NCI-H82 treated with DMSO at 0.1 percent for 48 hours (cell line): ENCODE measurements at regions not wholly inside any gene's neighbourhood (a gene's known extent, or its start where the extent isn't known, plus 50 kb on each side); places are given as distances from the start of the nearest gene placed in this dataset.

ENCODE experiments used
- DNase-seq: peaks from one replicate; lab custom pipeline; 2025; ENCODE audit not compliant: unreplicated experiment; lab: John Stamatoyannopoulos, UW

DNA sequence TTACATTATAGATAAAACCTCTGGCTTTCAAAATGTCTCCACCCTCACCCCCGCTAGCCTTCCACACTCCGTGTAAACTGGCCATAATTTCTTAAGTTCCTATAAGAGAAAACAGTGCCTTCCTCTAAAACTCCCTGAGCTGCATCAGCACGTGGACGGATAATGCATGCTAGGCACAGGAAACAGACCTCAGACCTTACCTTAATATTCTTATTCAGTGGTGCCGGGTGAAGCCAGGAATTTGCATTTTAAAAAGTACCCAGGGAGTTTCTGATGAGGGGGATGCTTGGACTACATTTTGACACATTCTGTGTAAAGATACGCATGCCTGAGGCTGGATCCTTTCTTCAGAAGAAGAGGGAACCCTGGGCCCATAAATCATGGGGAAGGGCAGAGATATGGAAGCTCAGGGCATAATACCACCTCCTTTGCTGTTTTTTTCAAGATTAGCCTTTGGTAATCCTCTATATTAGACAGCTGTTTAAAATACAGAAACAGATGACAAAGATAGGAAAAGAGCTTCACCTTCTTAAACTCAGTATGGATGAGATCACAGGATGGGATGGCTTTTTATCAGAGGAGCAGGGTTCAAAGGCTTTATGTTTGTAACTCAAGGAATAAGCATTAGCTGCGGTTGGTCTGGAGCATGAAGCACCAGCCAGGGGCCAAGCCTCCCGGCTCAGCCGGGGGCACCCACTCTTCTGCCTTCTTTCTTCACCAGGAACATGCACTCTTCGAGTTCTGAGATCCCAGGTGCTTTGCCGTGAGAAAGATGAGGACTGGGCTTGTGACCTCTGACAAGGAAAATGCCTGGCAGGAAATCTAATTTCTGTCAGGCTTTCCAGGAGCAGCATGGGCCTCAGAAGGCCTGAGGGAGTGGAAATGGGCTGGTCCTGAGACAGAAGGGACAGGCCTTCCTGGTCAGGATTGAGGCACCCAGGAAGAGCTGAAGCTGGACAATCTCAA is 218.1 kb upstream of the SOX4 start:
- peak; percentile 93 for DNase-seq

DNA sequence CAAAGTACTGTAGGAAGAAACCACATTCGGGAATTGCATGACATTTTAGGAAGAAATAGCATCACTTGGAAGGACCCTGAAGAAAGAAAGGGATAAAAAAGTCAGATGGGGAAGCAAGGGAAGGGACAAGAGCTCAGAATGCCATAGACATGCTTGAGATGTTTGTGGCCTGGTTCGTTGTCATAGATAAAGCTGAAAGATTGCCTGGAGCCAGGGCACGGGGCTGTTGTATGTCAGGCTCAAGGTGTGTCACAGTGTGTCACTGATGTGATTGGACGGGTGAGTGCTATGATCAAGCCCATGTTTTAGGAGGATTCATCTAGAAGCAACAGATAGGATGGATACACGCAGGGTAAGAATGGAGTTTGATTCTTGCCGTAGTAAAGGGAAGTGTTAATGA is 216.2 kb upstream of the SOX4 start:
- no peak for DNase-seq

DNA sequence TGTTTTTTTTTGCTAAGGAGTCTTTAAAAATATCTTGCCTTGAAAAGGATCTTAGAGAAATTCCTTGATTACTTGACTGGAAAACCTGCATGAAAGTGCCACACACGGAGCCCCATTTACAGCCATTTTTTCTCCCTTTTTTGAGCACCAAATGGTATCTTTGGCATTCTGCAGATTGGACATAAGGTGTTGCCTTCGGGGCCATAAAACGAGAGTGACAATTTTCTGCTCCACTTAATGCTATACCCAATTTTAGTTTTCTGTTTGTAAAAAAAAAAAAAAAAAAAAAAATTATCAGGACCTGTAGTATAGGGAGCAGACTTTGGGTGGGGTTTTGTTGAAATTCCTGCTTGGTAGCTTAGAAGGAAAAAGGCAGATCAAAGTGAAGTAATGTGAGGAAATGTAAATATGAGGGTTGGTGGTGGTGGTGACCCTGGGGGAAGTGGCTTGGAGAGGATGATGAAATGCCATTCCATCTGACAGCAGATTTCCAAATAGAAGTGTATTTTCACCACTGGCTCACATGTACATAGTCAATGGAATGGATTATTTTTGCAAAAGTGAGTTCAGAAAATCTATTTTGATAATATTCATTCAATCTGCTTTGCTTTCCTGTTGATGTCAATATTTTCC is 212.1 kb upstream of the SOX4 start:
- no peak for DNase-seq

DNA sequence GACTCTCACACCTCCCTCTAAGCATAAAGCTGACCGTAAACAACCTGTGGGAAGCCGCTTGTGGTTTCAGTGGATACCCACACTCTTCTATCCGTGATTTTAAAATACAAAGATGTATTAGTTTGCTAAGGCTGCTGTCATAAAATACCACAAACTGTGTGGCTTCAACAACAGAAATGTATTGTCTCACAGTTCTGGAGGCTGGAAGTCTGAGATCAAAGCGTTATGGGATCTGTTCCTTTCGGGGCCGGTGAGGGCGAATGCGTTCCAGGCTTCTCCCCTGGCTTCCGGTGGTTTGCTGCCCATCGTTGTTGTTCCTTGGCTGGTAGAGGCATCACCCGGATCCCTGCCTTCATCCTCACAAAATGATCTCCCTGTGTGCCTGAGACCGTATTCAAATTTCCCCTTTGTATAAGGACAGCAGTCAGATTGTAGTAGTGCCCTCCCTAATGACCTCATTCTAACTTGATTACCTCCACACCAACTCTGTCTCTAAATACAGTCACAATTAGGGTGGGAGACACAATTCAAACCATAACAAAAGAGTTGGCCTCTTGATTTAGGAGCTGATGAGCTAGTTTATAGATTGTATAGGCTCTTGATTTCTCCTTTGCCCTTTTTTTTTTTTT is 210.6 kb upstream of the SOX4 start:
- DNase-seq: peak; percentile 66

DNA sequence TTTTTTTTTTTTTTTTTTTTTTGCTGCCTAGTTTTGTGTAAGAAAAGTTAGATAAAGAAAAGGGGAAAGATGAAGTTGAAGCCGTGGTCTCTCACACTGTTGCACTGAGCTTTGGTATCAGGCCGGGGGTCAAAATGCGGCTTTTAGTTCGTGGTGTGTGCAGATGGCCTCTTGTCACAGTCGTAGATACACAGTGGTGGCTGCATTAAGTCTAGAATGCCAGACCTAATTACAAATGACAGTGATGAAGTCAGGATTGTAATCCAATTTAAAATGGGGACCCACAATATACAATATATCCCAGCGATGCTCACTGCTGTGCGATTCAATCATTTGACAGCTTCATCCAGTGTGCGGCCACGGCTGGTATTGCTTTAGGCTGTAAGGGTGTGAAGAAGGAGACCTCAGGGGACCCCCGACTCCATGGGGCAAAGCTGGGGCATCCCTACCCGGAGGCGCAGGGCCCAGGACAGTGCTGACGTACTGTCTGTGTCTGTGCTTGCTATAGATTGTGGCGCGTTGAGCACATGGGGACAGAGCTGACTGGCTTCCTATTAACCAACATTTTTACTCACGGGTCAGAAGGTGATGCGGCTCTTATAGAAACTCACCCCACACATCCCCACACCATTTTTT is 210.0 kb upstream of the SOX4 start:
- DNase-seq: peak; percentile 90

DNA sequence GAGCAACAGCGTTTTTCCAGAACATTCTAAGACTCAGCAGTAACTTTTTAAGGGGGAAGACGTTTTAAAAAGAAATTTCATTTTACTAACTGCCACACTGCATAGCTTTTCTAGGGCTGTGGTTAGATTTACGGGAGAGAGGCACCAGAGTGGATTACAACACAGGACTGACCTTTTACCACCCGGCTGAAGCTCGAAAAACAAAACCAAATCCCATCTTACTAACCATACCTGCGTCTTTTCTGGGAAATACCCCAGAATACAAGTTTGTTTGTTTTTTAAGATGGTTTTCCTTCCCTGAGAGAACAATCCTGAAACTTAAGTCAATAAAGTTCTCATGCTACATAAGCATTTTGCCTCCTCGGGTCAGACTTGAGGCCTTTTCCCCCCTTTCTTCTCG is 209.3 kb upstream of the SOX4 start:
- peak; percentile 55 for DNase-seq

DNA sequence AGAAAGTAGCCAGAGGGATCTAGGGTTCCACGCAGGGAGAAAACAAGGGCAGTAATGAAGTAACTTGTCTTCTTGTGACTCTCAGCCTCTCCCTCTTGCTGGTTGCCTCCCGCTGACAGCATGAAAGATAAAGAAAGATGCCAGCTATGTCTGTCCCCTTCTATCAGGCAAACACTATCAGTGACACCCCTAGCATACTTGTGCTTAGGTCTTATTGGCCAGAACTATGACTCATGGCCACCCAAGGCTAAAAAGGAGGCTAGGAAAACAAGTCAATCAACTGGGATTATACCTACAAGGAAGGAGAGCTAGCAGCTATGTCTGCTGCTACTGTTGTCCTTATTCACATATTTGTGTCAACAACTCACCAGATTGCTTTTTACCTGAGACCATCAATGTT is 206.8 kb upstream of the SOX4 start:
- peak; percentile 38 for DNase-seq

DNA sequence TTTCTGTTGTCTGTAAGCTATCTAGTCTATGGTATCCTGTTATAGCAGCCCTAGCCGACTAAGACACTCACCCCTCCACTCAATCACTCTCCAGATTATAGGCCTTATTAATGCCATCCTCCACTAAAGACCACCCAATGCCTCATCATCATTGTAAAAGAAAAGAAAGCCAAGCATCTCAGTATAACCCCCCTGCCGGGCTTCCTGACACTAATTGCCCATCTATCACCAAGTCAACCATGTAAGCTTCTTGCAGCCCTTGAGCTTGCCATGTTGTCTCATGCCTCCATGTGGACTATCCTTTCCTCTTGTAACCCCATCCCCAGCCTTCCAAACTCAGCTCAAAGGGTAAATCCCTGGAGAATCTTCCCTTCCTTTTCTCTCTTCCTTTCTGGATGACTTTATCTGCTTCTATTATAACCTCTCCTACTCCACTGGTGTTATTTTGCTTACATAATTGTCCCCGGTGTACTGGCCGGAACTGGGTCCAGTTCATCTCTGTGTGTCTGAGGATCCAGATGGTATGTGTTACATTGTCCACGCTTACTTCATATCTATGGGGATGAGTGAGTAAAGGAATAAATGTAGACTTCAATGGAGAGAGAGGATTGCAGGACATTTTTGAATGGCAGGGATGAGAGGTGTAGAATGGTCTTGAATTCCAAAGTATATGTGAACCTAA is 202.9 kb upstream of the SOX4 start:
- DNase-seq: no peak

DNA sequence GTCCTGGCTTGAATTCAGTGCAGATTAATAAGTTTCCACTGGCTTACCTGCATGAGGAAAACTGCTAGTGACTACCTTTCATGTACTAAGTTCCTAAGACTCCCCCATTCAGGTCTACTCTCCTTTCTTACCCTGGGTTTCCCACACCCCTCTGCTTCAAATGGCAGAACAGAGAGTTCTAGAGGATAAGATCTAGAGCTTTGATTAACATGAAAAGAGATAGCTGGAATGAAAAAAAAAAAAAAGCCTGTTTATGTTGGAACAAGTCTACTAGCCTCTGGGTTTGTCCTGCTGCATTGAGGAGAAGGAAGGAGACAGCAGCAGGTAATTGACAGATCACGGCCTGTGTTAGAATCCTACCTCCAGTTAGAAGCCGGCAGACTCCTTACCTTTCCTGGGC is 201.4 kb upstream of the SOX4 start:
- DNase-seq: no peak

DNA sequence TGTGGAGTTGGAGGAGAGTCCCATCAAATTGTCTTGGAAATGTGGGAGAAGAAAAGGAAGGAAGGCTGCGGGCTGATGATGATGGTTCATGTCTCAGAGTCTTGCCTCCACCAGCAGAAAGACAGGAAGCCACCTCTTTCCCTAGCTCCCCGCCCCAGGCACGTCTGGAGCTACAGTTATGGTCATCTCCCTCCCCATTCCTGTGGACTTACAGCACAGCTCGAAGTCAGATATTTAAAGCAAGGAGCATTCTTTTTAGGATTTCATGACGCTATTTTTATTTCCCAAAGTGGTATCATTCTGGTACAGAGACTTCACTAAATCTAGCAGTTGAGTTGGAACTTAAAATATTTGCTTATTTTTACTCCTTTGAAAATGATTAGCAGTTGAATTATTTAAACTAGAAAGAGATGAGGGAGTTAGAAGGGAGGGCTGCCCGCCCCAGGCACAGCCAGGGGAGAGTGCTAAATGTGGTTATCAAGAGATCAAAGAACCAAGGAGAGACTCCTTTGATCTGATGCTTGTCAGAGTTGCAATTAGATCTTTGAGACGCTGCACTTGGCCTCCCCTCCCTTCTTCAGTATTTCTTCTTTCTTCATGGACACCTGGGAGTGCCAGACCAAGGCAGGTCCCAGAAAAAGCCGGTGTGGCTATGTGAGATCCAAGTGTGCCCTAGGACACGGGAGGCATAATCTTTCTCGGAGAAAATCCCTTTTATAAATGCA is 199.9 kb upstream of the SOX4 start:
- no peak for DNase-seq

DNA sequence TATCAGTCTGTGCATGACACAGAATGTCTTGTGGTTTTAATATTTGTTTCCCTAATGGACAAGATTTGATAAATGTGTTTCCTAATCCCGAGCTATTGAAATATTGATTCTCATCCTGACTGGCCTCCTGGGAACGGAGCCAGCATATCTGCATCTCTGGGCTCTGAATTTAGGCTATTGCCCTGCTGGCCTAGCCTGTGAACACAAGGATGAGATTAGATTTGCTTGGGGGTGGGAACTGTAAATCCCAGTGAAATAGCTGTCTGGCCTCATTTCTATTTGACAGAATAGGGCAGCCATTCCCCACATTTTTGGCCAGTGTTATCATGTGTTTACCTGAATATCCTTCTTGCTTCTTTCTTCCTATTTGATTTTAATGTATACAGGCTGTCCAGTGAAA is 198.4 kb upstream of the SOX4 start:
- DNase-seq: no peak

DNA sequence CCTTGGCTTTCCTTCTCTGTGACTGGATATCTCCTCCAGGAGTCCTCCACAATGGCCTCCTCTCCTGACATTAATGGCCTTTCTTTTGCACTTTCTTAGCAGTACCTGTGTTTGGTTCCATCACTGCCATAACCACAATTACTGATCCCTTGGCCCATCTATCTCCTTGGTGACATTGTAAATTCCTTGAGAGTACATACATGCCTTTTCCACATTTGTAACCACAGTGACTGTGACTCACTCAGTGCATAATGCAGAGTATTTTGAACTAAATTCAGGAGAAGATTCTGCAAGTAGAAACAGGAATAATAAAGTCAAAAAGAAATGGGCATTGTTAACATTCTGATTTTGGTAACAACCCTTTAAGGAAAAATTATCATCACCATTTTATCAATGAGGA is 197.2 kb upstream of the SOX4 start:
- DNase-seq: no peak

DNA sequence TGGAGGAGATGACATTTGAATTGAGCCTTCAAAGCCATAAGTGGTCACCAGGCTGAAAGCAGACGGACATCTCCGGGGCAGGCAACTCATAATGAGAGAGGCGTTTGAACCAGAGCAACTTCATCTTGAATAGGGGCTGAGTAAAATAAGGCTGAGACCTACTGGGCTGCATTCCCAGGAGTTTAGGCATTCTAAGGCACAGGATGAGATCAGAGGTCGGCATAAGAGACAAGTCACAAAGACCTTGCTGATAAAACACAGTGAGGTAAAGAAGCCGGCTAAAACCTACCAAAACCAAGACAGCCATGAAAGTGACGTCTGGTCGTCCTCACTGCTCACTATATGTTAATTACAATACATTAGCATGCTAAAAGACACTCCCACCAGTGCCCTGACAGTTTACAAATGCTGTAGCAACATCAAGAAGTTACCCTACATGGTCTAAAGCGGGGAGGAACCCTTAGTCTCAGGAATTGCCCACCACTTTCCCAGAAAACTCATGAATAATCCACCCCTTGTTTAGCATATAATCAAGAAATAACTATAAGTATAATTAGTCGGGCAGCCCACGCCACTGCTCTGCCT is 194.7 kb upstream of the SOX4 start:
- DNase-seq: no peak

DNA sequence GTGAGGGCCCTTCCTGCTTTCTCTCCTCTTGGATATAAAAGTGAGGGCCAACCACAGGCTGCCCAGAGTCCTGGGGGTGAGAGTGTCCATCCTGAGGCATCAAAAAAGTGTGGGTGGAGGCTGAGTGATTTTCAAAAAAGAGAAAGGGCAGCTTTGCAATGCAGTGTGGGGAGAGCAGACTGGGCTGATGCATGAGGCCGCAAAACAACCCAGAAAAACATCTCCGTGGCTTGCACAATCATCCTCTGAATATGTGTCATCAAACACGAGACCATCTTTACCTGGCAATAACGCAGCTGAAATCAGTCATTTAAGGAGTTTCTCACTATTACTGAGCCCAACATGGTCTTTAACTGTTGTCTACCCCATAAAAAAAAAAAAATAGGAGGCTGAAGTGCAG is 191.2 kb upstream of the SOX4 start:
- DNase-seq: no peak

DNA sequence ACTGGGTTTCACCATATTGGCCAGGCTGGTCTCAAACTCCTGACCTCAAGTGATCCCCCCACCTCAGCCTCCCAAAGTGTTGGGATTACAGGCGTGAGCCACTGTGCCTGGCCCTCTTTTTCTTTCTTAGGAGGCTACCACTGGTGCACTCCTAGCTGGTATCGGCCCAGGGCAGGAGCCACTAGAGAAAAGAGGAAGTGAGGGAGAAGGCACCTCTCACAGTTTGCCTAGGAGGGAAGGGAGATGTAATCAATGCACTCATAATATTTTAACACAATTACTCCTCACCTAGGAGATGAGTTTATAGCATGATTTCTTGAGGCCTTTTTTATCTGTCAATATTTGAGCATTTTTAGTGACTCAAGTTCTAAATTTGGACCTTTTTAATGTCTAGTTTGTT is 189.0 kb upstream of the SOX4 start:
- DNase-seq: no peak

DNA sequence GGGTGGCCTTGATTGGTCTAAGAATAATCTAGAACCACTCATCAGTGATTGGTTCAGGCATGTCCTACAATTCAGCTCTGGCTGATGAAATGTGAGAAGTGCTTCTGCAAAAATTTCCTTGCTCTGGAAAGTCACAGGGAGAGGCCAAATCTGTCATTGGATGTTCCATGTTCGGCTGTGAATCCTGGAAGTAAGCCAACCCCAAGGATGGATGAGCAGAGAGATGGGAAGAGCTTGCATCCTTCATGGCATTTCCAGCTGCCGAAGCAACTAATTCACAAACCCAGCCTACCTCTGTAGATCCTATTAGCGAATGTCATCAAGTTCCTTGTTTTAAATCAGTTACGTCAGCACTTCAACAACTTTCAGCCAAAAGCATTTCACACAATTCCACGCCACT is 187.2 kb upstream of the SOX4 start:
- DNase-seq: no peak

DNA sequence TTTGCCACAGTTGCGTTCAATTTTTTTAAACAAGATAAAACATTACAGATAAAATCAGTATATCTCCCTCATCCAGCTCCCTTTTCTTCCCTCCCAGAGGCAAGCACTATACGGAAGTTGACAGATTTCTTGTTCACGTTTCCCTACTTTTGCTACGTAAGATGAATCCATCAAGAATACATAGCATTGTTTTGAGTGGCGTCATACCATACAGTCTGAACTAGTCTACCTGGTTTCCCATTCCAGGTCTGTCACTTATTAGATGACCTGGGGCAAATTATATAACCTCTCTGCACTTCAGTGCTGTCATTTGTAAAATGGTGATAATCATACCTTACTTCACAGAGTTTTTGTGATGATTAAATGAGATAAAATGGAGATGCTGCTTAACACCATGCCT is 184.3 kb upstream of the SOX4 start:
- no peak for DNase-seq

DNA sequence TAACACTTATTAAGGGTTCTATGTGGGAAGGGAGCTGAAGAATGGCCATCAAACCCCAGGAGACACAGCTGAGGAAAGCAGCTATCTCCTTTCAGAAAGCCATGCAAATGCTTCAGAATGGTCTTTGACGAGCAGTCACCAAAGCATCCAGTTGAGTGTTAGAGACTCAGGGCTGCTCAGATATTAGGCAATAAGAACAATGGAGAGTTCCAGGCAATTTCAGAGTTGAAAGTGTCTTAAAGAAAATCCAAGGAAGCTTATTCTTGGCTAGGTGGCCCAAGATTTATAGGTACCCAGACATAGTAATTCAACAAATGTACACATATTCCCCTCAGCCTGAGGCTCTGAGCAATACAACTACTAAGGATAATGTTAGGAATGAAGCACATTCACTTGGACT is 180.1 kb upstream of the SOX4 start:
- no peak for DNase-seq

DNA sequence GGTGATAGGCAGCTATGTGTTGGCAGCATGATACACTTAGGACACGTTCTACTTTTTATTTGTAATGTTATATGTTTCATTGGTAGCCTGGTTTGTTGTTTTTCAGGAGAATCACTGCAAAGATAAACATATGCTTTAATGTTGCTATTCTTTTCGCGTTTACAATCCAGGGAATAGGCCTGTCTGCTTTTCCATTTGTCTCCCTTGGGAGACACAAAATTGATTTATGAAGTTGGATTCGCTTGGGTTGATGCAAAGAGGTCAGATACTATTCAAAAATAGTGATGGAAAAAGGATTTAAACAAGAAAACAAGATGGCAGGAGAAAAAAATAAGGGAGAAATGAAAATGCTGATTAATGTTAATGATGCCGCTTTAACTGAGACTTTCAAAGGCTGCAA is 179.5 kb upstream of the SOX4 start:
- no peak for DNase-seq
